ENCODE measurements at regions not wholly inside any gene's neighbourhood (a gene's known extent, or its start where the extent isn't known, plus 50 kb on each side); places are given as distances from the start of the nearest gene placed in this dataset.

- Histone ChIP-seq H3K27ac (no peak overlapping the region), H3K36me3 (no peaks in the 10 kb centered on the region), H3K4me1 (peaks cover 0 to 5% (median 0%) of the 10 kb centered on the region in 12 donors), H3K27me3 (peaks cover 0 to 12% (median 0%) of the 10 kb centered on the region in 9 donors), H3K9me3 (peaks cover 0 to 35% (median 2%) of the 10 kb centered on the region in 12 donors), H3K4me3 (no peak overlapping the region)
- TF ChIP-seq CTCF (IDR thresholded peaks at IDR 0.05) (no peak), POLR2A (IDR thresholded peaks at IDR 0.05) (no peak)
- ATAC-seq (peak; percentile 55 to 76 (median 60)), DNase-seq (peak in 1 of 5 donors; percentile 46)
- WGBS, 4 donors, result 23 to 58% (median 53%) methylated on average over 2 of the region's 2 CpGs
- intact Hi-C loops (cut with DNase I), result no loop called here
These were observed 78.4 kb upstream of the DBX1 start for GRCh38 chr11:20238712-20239111.

GRCh38 chr11:20235164-20235563 is 74.9 kb upstream of the DBX1 start:
- Histone ChIP-seq H3K4me1 (peaks cover 0 to 5% (median 0%) of the 10 kb centered on the region in 12 donors), H3K9me3 (peaks cover 0 to 35% (median 5%) of the 10 kb centered on the region in 12 donors), H3K27ac (no peak overlapping the region), H3K4me3 (no peak overlapping the region), H3K36me3 (no peaks in the 10 kb centered on the region), H3K27me3 (peaks cover 0 to 3% (median 0%) of the 10 kb centered on the region in 9 donors)
- TF ChIP-seq CTCF (IDR thresholded peaks at IDR 0.05), result no peak
- TF ChIP-seq POLR2A (IDR thresholded peaks at IDR 0.05), result no peak
- DNase-seq (no peak), ATAC-seq (no peak)
- intact Hi-C loops (cut with DNase I), result no loop called here

- Histone ChIP-seq H3K27ac (no peak overlapping the region), H3K4me1 (no peaks in the 10 kb centered on the region), H3K4me3 (no peak overlapping the region), H3K36me3 (no peaks in the 10 kb centered on the region), H3K27me3 (peaks cover 0 to 6% (median 0%) of the 10 kb centered on the region in 9 donors), H3K9me3 (peaks cover 0 to 27% (median 11%) of the 10 kb centered on the region in 12 donors)
- TF ChIP-seq POLR2A (IDR thresholded peaks at IDR 0.05) (no peak), CTCF (IDR thresholded peaks at IDR 0.05) (no peak)
- ATAC-seq, result no peak
- intact Hi-C loops (cut with DNase I), result no loop called here
- 81 to 97% (median 85%) methylated on average over 1 of the region's 1 CpG for WGBS, 4 donors
- DNase-seq, result no peak
These were observed 67.4 kb upstream of the DBX1 start for GRCh38 chr11:20227631-20228030.

GRCh38 chr11:20226933-20227332 is 66.7 kb upstream of the DBX1 start:
- Histone ChIP-seq H3K4me1 (no peaks in the 10 kb centered on the region), H3K36me3 (no peaks in the 10 kb centered on the region), H3K4me3 (no peak overlapping the region), H3K27ac (no peak overlapping the region), H3K27me3 (peaks cover 0 to 6% (median 0%) of the 10 kb centered on the region in 9 donors), H3K9me3 (peaks cover 0 to 27% (median 11%) of the 10 kb centered on the region in 12 donors)
- intact Hi-C loops (cut with DNase I), result no loop called here
- DNase-seq (no peak), ATAC-seq (no peak)
- TF ChIP-seq POLR2A (IDR thresholded peaks at IDR 0.05), result no peak
- TF ChIP-seq CTCF (IDR thresholded peaks at IDR 0.05), result no peak

Measured in heart left ventricle (tissue), 16 donors.